GM10266 (cell line): ENCODE measurements at regions not wholly inside any gene's neighbourhood (a gene's known extent, or its start where the extent isn't known, plus 50 kb on each side); places are given as distances from the start of the nearest gene placed in this dataset.
"Not testable (repeated sequence)": the region's sequence is repeated elsewhere in the genome, so short reads cannot be mapped to it uniquely, and the experiment has no call there.

Source experiments
- DNase-seq: peaks from one replicate; pipeline ENCODE4 v3.0.0; 2012; ENCODE audit errors: extremely low spot score
- CTCF ChIP-seq: IDR thresholded peaks from 2 replicates; pipeline ENCODE4 v1.5.1; 2012; ENCODE audit warnings: mild to moderate bottlenecking, low read depth; ENCODE audit not compliant: control insufficient read depth, insufficient read depth; ENCODE audit errors: missing control alignments

GRCh38 chr12:42886160-42886559 is 296.6 kb upstream of the PRICKLE1 start:
- no peak for DNase-seq
- TF ChIP-seq CTCF, result no peak

- TF ChIP-seq CTCF, result no peak
- no peak for DNase-seq
These were observed 296.1 kb upstream of the PRICKLE1 start for GRCh38 chr12:42885677-42886076.

GRCh38 chr12:42884116-42884515 is 294.6 kb upstream of the PRICKLE1 start:
- no peak for TF ChIP-seq CTCF
- no peak for DNase-seq

GRCh38 chr12:42873401-42873800 is 283.9 kb upstream of the PRICKLE1 start:
- no peak for TF ChIP-seq CTCF
- no peak for DNase-seq

GRCh38 chr12:42871816-42872215 is 282.3 kb upstream of the PRICKLE1 start:
- no peak for DNase-seq
- TF ChIP-seq CTCF, result no peak

GRCh38 chr12:42868291-42868690 is 278.7 kb upstream of the PRICKLE1 start:
- no peak for DNase-seq
- TF ChIP-seq CTCF, result no peak

GRCh38 chr12:42865282-42865681 is 275.7 kb upstream of the PRICKLE1 start:
- no peak for TF ChIP-seq CTCF

GRCh38 chr12:42862055-42862454 is 272.5 kb upstream of the PRICKLE1 start:
- TF ChIP-seq CTCF, result no peak
- DNase-seq, result no peak

More at GRCh38 chr12:42865282-42865681, 275.7 kb upstream of the PRICKLE1 start:
- no peak for DNase-seq

- not testable (repeated sequence) for DNase-seq
These were observed 270.8 kb upstream of the PRICKLE1 start for GRCh38 chr12:42860331-42860730.
